NCI-H1092 (cell line): ENCODE measurements at regions not wholly inside any gene's neighbourhood (a gene's known extent, or its start where the extent isn't known, plus 50 kb on each side); places are given as distances from the start of the nearest gene placed in this dataset.

Source experiments
- DNase-seq: peaks from one replicate; lab custom pipeline; 2025; lab: John Stamatoyannopoulos, UW

GRCh38 chr5:121199216-121199999 is 652.3 kb upstream of the FTMT start:
- no peak for DNase-seq

DNA sequence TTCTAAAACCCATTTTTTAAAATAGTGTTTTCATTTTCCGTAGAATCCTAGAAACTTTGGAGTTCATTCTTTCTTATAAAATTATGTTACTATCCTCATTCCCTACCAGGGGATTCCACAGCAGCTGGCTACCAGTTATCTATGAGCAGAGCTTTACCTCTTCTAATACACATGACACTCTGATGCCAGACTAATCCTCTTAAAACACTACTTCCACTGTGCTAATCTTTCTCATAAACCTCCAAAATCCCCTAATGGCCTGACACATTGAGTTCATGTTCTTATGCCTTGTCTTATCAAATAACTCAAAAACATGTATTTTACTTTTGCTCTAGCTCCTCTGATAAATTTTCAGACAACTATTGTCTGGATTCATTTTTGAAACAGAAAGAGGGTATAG is 633.6 kb upstream of the FTMT start:
- no peak for DNase-seq

GRCh38 chr5:121221483-121221882 is 630.2 kb upstream of the FTMT start:
- DNase-seq, result no peak

- DNase-seq, result no peak
Measured at GRCh38 chr5:121226765-121227164, 624.9 kb upstream of the FTMT start.

DNA sequence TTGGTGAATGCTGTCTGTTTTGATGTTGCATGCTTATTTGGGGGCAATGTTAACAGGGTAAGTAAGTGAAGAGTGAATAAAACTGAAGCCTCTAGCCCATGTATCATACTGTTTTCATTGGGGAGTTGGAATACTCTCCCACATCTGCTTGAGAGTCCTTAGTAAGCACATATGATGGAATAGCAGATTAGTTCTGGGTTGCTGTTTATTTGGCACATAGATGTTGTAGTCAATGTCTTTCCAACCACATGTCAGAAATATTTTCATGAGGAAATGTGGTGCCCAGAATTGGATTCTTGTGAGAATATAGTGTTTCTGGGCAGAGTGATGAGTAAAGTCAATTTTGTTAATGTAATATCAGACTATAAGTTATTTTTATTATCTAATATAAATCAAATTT is 611.7 kb upstream of the FTMT start:
- DNase-seq, result no peak

- DNase-seq, result no peak
Measured at GRCh38 chr5:121246971-121247370, 604.7 kb upstream of the FTMT start.

- DNase-seq, result no peak
Measured at GRCh38 chr5:121251954-121252353, 599.7 kb upstream of the FTMT start.

DNA sequence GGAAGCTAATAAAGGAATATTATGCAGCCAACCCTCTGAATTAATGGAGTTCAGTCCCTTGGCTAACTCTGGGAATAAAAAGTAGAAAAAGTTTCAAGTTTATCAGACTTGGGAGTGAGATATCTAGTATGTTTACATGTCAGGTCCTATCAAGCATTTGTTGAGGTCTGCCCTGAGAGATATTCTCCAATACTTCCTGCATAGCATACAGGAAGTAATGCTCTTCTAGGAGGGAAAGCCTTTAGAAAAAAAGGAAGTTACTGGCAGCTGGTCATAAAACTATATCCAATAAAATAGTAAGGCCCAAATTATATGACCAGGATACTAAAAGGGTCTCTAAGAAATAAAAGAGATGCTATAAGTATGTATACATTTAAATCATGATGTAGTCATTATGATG is 594.1 kb upstream of the FTMT start:
- DNase-seq, result no peak

GRCh38 chr5:121263456-121263855 is 588.2 kb upstream of the FTMT start:
- no peak for DNase-seq

DNA sequence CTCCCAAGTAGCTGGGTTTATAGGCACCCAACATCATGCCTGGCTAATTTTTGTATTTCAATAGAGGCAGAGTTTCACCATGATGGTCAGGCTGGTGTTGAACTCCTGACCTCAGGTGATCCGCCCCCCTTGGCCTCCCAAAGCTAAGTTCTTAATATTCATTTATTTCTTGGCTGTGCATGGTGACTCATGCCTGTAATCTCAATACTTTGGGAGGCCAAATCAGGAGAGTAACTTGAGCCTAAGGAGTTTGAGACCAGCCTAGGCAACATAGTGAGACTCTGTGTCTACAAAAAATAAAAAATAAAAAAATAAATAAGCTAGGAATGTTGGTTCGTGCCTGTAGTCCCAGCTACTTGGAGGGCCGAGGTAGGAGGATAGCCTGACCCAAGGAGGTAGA is 587.1 kb upstream of the FTMT start:
- no peak for DNase-seq

GRCh38 chr5:121271546-121271945 is 580.1 kb upstream of the FTMT start:
- DNase-seq, result no peak

DNA sequence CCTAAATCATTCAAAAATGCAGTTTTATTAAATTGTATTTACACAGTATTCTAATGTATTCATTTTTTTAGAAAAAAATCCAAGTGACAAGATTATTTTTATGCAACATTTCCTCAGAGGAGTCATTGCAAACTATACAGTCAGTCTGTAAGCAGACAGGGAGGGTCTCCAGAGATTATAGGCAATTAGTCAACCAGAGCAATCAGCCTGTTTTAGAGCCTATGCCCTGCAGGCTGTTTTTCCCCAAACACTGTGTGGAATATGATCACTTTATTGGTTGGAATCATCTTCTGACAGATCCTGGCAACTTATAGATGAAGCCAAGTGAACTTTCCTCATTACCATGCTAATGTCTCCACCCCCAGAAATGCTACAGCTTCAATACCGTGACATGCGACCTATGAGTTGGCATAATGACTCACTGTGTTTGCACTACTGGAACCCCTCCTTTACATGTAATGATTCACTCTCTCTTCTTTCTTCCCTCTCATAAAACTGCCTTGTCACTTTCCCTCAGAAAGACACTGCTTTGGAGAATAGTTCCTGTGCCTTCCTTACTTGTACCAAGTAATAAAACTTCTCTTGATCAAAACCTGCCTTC is 577.7 kb upstream of the FTMT start:
- no peak for DNase-seq

GRCh38 chr5:121279801-121280200 is 571.9 kb upstream of the FTMT start:
- no peak for DNase-seq

- no peak for DNase-seq
Measured at GRCh38 chr5:121285801-121286521, 565.7 kb upstream of the FTMT start.

GRCh38 chr5:121288781-121289180 is 562.9 kb upstream of the FTMT start:
- DNase-seq, result no peak

DNA sequence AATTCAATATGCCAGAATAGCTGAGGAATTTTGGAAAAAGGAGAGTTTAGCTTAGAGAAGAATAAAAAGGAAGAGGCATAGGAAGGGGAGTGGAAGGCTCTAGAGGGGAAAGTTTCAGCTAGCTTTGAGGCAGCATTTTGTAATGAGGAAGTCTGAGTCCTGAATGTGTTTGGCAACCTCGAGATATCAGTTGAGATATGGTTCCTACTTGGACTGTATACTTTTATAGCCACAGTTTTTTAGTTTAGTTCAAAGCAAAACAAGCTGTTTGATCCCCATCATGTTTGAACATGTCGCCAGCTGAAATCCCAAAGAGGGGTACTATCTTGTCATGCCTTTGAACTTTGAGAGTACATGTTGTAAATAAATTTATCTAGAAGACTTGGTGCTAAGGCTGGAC is 559.0 kb upstream of the FTMT start:
- DNase-seq, result no peak

DNA sequence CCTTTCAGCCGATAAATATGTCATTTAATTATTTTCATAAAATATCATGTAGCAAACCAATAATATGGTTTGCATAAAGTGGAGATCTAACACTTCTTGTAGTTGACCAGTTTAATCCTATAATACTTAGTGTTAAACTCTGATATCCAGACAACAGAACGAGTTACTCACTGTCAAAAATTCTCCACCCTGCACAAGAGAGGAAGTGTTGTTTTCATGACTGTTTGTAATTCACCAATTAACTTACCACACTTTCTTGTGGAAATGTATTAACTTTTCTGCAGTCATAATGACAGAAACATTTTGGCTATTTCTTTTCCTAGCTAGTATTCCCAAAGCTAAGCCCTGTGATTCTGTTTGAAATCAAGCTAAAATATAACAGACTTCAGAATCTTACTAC is 555.3 kb upstream of the FTMT start:
- no peak for DNase-seq

DNA sequence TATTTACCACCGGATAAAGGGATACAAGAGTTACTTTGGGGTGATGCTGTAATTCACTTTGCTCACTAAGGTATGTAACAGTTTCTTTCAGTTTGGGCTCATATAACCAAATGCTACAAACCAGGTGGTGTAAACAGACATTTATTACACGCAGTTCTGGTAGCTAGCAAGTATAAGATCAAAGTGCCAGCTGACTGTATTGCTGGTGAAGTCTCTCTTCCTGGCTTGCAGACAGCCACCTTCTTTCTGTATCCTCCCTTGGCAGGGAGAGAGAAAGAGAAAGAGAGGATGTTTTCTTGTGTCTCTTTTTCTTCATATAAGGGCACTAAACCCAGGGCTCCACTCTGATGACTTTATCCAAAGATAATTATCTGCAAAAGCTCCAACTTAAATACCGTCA is 552.5 kb upstream of the FTMT start:
- no peak for DNase-seq

DNA sequence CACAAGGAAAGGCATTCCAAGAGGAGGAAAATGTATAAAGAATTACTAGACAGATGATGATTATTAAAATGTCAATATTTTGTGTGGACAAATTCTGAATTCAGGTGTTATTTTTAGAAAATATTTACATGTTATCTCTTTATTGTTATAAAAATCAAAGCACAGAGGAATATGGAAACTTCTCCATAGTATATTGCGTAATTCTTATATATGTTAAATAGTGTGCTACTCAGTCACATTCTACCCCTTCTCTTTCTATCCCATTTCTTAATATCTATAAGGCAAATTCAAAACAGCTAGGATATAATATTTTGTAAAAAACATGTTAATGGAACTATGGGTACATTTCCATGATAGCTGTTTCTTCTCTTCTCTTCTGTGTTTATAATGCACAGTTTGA is 546.8 kb upstream of the FTMT start:
- no peak for DNase-seq

- DNase-seq, result no peak
Measured at GRCh38 chr5:121313886-121314285, 537.8 kb upstream of the FTMT start.

- DNase-seq, result no peak
Measured at GRCh38 chr5:121315786-121316185, 535.9 kb upstream of the FTMT start.

GRCh38 chr5:121319292-121319691 is 532.4 kb upstream of the FTMT start:
- no peak for DNase-seq

- DNase-seq, result no peak
Measured at GRCh38 chr5:121325930-121326329, 525.8 kb upstream of the FTMT start.
